ENCODE measurements at regions not wholly inside any gene's neighbourhood (a gene's known extent, or its start where the extent isn't known, plus 50 kb on each side); places are given as distances from the start of the nearest gene placed in this dataset.
A peak's percentile ranks its signal among the peaks of the same experiment; 100 is the strongest.
"Not testable (repeated sequence)": the region's sequence is repeated elsewhere in the genome, so short reads cannot be mapped to it uniquely, and the experiment has no call there.

DNA sequence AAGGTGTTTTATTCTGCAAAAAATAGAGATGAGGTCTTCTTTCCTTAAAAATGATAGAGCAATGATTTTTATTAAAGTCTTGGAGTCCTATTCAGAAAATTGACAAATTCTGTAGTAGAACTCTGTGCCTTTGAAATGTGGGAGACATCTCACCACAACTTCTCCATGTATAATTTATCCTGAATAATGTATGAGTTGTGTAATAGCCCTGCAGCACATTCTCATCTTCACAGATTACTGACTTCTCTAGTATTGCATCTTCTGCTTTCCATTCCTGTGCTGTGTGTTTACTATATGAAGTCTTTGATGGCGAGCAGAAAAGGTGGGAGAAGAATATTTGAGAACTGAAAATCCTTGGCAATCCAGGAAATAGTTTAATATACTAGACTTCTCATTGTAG lies 255.6 kb downstream of the TTC6 start:
- no peak for DNase-seq (ENCODE audit: low spot score in 2 of 2)
- Histone ChIP-seq H3K36me3 (replicated peaks) (no peaks in the 10 kb centered on the region), H3K4me1 (no peaks in the 10 kb centered on the region; the same call in 1 of the 2 replicates), H3K27me3 (ENCODE audit: low read depth) (no peaks in the 10 kb centered on the region), H3K9me3 (no peaks in the 10 kb centered on the region), H3K4me3 (no peak overlapping the region)
- in situ Hi-C loops (cut with MboI; ENCODE audit: low sequenced_read_pairs), result no loop called here

DNA sequence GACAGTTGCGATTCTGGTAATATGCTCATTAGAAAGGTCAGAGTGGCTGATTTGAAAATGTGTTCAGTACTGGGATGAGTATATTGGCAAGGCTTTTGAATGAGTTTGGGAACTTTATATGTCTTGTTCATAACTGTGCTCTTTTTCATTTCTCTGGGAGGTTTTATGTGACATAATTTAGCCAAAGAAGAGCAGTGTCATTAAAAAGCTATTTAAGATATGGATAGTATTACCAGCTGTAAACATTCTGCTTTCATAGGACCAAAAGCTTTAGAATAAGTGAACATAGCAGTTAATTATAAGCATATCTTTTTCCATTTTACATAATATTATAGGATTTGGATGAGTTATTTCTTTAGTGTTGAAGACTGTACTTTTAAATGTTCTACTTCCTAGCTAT lies 260.4 kb downstream of the TTC6 start:
- in situ Hi-C loops (cut with MboI; ENCODE audit: low sequenced_read_pairs), result no loop called here

DNA sequence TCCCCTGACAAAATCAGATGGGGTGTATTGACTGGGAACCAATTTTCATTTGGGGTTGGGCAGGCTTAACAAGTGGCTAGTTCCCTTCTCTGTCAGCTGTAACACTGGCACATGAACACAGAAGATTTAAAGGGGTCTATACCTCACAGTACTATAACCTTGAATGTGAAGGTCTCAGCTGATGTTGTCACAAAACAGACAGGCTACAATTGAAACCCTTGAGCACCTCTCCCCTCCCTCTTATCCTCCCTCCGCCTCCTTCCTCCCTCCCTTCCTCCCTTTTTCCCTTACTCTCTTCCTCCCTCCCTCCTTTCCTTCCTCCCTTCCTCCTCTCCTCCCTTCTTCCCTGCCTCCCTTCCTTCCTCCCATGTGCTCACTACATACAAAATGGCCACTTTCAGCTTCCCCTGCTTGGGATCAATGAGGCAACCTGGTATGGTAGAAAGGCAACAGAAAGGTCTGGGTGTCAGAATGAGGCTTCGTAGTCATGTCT lies 262.4 kb downstream of the TTC6 start:
- in situ Hi-C loops (cut with MboI; ENCODE audit: low sequenced_read_pairs), result no loop called here
- Histone ChIP-seq H3K4me1 (no peaks in the 10 kb centered on the region), H3K27me3 (ENCODE audit: low read depth) (no peaks in the 10 kb centered on the region), H3K36me3 (replicated peaks) (no peaks in the 10 kb centered on the region), H3K9me3 (no peaks in the 10 kb centered on the region), H3K4me3 (no peak overlapping the region)
- no peak for DNase-seq (ENCODE audit: low spot score in 2 of 2)

More for the DNA sequence above, 260.4 kb downstream of the TTC6 start:
- H3K4me3 ChIP-seq, result no peak overlapping the region
- H3K9me3 ChIP-seq, result no peaks in the 10 kb centered on the region
- H3K4me1 ChIP-seq, result no peaks in the 10 kb centered on the region
- H3K36me3 ChIP-seq (replicated peaks), result no peaks in the 10 kb centered on the region
- H3K27me3 ChIP-seq (ENCODE audit: low read depth), result no peaks in the 10 kb centered on the region
- DNase-seq (ENCODE audit: low spot score in 2 of 2), result no peak

DNA sequence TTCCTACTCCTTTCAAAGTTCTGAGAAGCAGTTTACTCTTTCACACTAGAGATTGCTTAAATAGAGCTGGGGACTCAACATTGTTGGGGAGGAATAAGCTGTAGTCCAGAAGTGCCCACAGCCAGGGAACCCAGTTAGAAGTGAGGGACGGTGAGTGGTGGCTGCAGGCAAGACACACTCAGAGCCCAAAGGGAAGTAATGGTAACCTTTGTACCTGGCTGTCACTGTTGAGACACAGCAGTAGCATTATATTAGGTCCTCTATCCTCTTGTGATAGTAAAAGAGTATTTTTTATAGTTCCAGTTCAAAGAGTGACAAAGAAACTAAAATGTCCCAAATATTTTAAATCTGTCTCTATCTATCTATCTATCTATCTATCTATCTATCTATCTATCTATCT lies 263.3 kb downstream of the TTC6 start:
- H3K36me3 ChIP-seq (replicated peaks), result no peaks in the 10 kb centered on the region
- no peaks in the 10 kb centered on the region for H3K27me3 ChIP-seq (ENCODE audit: low read depth)
- DNase-seq (ENCODE audit: low spot score in 2 of 2), result no peak
- no peaks in the 10 kb centered on the region for H3K9me3 ChIP-seq
- no peak overlapping the region for H3K4me3 ChIP-seq
- no peaks in the 10 kb centered on the region for H3K4me1 ChIP-seq
- in situ Hi-C loops (cut with MboI; ENCODE audit: low sequenced_read_pairs), result no loop called here

DNA sequence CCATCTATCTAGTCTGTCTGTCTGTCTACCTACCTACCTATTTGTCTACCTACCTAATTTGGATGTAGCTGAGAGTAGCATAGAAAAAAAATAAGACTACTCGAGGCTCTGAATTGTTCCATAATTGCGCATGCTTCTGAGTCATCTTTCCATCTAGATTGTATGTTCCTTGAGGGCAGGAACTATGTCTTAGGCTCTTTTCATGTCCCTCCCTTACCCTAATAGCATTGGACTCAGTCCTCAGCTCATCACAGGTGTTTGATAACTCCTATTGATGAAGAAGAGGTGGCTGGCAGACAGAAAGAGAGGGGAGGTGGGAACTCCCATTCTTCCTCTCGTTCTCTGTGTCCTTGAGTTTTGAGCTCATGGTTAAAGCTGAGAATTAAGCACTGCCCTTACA lies 263.7 kb downstream of the TTC6 start:
- Histone ChIP-seq H3K36me3 (replicated peaks) (no peaks in the 10 kb centered on the region), H3K4me1 (no peaks in the 10 kb centered on the region), H3K4me3 (no peak overlapping the region), H3K9me3 (no peaks in the 10 kb centered on the region), H3K27me3 (ENCODE audit: low read depth) (no peaks in the 10 kb centered on the region)
- DNase-seq (ENCODE audit: low spot score in 2 of 2), result no peak
- in situ Hi-C loops (cut with MboI; ENCODE audit: low sequenced_read_pairs), result no loop called here

DNA sequence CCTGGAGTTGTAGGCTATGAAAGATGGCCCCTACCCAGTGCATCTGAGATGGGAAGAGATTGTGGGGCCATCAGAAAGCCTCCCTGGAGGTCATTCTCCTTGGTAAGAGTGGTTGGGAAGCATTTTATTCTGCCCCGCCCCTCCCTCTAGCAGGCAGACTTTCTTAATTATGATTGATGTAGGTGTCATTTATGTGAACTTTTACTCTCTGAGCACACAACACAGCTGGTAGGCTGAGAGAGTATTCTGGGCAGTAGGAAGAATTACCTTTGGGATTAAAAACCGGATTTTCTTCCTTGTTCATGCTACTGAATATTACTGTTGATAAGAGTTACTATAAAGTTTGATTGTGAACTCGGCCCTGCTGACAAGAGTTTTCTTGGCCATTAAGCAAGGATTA lies 266.8 kb downstream of the TTC6 start:
- Histone ChIP-seq H3K4me1 (no peaks in the 10 kb centered on the region), H3K4me3 (no peak overlapping the region), H3K27me3 (ENCODE audit: low read depth) (no peaks in the 10 kb centered on the region), H3K36me3 (replicated peaks) (no peaks in the 10 kb centered on the region), H3K9me3 (no peaks in the 10 kb centered on the region)
- in situ Hi-C loops (cut with MboI; ENCODE audit: low sequenced_read_pairs), result no loop called here
- no peak for DNase-seq (ENCODE audit: low spot score in 2 of 2)

DNA sequence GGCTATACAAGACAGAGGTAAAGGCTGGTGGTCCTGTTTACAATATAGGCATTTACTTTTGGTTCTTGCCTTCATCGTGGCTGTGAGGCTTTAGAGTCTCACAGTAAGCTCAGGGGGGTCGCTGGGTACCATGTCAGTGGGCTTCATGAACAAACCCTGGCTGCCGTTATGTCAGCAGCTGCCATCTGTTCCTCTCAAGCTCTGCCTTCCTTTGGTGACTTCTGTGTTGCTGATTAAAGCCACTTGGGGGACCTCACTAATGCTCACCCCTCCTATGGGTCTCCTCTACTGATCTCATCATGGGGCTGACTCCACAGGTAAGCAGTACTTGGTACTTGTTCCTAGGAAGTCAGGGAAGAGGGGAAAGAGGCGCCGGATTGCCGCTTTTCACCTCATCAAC lies 268.7 kb downstream of the TTC6 start:
- H3K4me1 ChIP-seq, result no peaks in the 10 kb centered on the region
- no peaks in the 10 kb centered on the region for H3K36me3 ChIP-seq (replicated peaks)
- in situ Hi-C loops (cut with MboI; ENCODE audit: low sequenced_read_pairs), result no loop called here
- H3K9me3 ChIP-seq, result no peaks in the 10 kb centered on the region
- no peak overlapping the region for H3K4me3 ChIP-seq
- H3K27me3 ChIP-seq (ENCODE audit: low read depth), result no peaks in the 10 kb centered on the region
- DNase-seq (ENCODE audit: low spot score in 2 of 2), result no peak

DNA sequence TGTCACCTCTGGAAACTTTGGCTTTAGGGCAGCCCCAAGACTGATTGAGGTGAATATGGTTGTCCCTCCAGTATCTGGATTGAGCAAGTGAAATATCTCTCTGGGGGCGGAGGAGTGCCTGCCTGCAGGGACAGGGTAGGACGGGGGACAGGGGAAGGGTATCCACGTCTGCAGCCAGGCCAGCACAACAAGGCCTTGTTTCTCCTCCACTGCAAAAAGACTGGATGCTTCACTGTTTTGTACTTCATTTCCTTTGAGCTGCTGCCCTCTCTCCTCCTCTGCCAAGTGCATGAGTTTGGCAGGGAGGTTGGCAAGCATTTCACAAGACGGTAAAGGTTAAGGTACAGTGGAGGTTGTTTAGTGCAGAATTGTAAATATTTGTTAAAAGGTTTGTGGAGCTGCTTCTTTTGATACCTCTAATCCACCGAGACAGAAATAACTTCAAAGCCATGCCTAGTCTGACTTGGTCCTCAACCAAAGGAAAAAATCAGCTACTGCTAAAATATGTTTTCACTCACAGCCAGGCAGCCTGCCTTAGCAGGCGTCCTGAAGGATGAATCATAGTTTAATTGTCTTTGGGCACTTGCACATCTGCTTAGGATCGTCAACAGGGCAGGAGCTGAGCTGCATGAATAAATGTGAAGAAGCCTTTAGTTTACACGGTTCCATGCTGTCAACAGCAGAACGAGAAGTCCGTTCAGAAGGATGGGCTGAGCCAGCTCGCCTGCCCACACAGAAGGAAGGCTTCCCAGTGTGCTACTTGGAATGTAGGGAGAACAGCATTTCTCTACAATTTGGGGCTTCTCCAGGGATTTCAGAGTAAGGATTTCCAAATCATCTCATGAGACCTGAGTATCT lies 269.7 kb downstream of the TTC6 start:
- in situ Hi-C loops (cut with MboI; ENCODE audit: low sequenced_read_pairs), result loop anchor here (5.0 kb wide), 1 partner anchor 268 kb away; the partner anchor contains the start of genes FOXA1 and TTC6
- peaks cover 8% of the 10 kb centered on the region; the same call in 1 of the 2 replicates for H3K4me1 ChIP-seq
- no peak for DNase-seq (ENCODE audit: low spot score in 2 of 2)

DNA sequence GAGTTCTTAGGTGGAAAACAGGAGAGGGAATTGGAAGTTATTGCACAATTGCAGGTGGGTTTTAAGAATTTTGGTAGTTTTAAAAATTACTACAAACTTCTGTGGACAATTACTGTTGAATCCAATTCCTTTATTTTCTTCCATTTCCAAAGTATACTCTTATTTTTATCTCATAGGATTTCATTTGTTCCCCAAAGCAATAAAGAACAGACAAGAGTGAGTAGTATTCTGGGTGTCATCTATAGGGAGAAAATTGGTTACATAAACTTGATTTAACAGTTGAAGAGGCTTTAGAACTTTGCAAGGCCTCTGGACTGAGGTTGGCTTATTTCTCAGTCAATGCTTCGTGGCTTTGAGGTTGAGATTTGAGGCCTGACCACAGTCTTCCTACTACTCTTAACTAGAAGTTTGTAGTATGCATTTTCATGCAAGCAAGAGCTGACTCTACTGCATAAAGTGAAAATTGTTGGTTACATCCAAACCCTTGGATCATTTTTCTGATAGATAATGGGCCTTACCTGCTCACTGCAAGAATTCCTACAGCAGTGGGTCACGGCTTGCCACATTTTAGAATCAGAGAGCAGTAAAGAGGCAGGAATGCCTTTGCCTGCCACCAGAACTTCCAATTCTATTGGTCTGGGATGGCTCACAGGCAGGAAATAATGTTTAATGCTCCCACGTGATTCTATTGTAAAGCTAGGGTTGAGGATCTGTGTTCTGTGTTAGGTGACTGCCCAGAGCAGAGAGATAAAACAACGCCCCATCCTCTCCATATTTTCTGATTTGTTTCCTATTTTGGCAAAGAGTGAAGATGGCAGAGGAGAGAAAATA lies 270.5 kb downstream of the TTC6 start:
- Histone ChIP-seq H3K36me3 (replicated peaks) (no peaks in the 10 kb centered on the region), H3K27me3 (ENCODE audit: low read depth) (no peaks in the 10 kb centered on the region), H3K4me3 (no peak overlapping the region), H3K9me3 (no peaks in the 10 kb centered on the region), H3K4me1 (peaks cover 11% of the 10 kb centered on the region; the same call in 1 of the 2 replicates)
- in situ Hi-C loops (cut with MboI; ENCODE audit: low sequenced_read_pairs), result loop anchor here (5.0 kb wide), 1 partner anchor 269 kb away; the partner anchor contains the start of genes FOXA1 and TTC6
- no peak for DNase-seq (ENCODE audit: low spot score in 2 of 2)

More for the DNA sequence above, 269.7 kb downstream of the TTC6 start:
- Histone ChIP-seq H3K9me3 (no peaks in the 10 kb centered on the region), H3K4me3 (no peak overlapping the region), H3K27me3 (ENCODE audit: low read depth) (no peaks in the 10 kb centered on the region), H3K36me3 (replicated peaks) (no peaks in the 10 kb centered on the region)

DNA sequence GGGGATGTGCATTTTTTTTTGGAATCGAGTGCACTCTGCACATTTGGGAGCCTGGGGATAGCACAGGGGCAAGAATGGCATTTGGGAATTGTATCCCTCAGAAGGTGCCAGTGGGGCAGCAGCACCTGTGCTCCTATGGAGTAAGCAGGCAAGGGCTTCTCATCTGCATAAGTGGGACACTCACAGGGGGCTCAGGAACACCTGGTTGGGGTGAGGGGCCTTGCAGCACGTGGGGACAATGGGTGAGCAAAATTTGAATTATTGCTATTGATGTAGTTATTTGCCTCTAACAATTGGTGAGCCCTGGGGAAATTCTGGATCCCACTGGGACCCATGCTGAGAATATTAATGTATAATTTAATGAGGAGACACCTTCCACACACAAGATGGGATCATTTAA lies 274.2 kb downstream of the TTC6 start:
- peaks cover 11% of the 10 kb centered on the region; the same call in 1 of the 2 replicates for H3K4me1 ChIP-seq

DNA sequence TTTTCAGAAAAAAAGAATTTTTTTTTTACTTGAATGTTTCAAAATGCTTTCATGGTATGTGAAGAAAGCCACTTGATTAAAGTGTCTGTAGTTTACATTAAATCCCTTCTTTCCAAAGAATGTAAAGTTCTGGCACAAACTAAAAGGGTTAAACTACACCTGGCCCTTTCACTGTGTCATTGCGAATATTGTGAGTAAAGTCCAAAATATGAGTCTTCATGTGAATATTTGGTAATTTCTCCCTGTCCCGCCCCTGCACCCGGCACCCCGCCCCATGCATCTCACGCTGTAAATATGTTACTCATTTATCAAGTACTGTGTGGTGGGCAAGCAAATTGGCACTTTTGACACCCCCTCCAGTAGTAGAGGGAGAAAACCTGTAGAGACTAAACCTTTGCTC lies 274.7 kb downstream of the TTC6 start:
- in situ Hi-C loops (cut with MboI; ENCODE audit: low sequenced_read_pairs), result loop anchor here (5.0 to 10.0 kb wide), 2 partner anchors 158 to 635 kb away; no protein-coding TSS in a partner anchor

More for the DNA sequence above, 274.2 kb downstream of the TTC6 start:
- H3K36me3 ChIP-seq (replicated peaks), result no peaks in the 10 kb centered on the region
- no peaks in the 10 kb centered on the region for H3K9me3 ChIP-seq
- in situ Hi-C loops (cut with MboI; ENCODE audit: low sequenced_read_pairs), result loop anchor here (5.0 to 10.0 kb wide), 3 partner anchors 157 to 635 kb away; partner anchors contain the start of genes FOXA1 and TTC6
- no peak overlapping the region for H3K4me3 ChIP-seq
- peak in 1 of 2 experiments; percentile 55 for DNase-seq (ENCODE audit: low spot score in 2 of 2)
- no peaks in the 10 kb centered on the region for H3K27me3 ChIP-seq (ENCODE audit: low read depth)

DNA sequence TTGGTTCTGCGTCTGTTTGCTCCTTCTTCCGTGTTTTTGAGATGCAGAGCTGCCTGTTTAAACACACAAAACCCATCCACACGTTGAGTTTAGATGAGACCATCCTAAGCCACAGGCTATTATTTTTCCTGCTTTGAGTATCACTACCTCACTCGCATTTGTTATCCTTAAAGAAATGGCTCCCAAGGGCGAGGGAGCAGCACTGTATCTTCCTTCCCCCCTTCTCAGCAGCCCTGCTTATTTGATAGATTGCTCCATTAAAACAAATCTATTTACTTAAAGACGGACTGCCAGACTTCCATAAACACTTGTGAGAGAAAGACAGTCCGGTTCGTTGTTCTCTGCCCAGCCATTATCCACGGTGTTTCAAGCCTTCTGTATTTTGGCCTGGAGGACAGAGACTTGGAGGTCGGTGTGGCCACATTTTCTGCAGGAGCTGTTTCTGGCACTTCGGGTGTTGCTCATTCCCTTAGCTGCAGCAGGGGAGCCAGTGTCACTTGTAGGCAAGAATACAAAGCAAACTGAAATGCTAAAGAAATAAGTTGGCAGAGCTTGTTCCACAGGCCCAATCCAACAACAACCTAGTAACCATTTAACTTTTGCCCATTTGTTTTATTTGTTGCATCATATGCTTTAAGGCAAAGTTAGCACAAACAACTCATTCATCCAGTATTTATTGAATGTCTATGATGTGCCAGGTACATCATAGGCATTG lies 275.4 kb downstream of the TTC6 start:
- in situ Hi-C loops (cut with MboI; ENCODE audit: low sequenced_read_pairs), result loop anchor here (5.0 to 10.0 kb wide), 2 partner anchors 158 to 636 kb away; no protein-coding TSS in a partner anchor

More for the DNA sequence above, 274.7 kb downstream of the TTC6 start:
- Histone ChIP-seq H3K4me3 (no peak overlapping the region), H3K36me3 (replicated peaks) (no peaks in the 10 kb centered on the region), H3K4me1 (peaks cover 11% of the 10 kb centered on the region; the same call in 1 of the 2 replicates), H3K9me3 (no peaks in the 10 kb centered on the region), H3K27me3 (ENCODE audit: low read depth) (no peaks in the 10 kb centered on the region)
- no peak for DNase-seq (ENCODE audit: low spot score in 2 of 2)

DNA sequence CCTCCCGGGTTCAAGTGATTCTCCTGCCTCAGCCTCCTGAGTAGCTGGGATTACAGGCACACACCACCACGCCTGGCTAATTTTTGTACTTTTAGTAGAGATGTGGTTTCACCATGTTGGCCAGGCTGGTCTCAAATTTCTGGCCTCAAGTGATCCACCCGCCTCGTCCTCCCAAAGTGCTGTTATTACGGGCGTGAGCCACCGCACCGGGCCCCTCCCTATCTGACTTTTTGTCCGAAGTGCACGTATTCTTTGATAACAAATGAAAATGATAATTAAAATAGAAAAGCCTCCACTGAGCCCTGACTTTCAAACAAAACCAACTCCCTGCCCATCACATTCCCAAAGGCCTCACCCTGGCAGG lies 278.6 kb downstream of the TTC6 start:
- H3K4me3 ChIP-seq; H3K36me3 ChIP-seq (replicated peaks); H3K9me3 ChIP-seq; H3K27me3 ChIP-seq (ENCODE audit: low read depth); DNase-seq (ENCODE audit: low spot score in 2 of 2): not testable (repeated sequence)
- in situ Hi-C loops (cut with MboI; ENCODE audit: low sequenced_read_pairs), result loop anchor here (5.0 to 10.0 kb wide), 2 partner anchors 162 to 639 kb away; no protein-coding TSS in a partner anchor
- peaks cover 11% of the 10 kb centered on the region; the same call in 1 of the 2 replicates for H3K4me1 ChIP-seq

More for the DNA sequence above, 275.4 kb downstream of the TTC6 start:
- Histone ChIP-seq H3K36me3 (replicated peaks) (no peaks in the 10 kb centered on the region), H3K9me3 (no peaks in the 10 kb centered on the region), H3K27me3 (ENCODE audit: low read depth) (no peaks in the 10 kb centered on the region), H3K4me3 (no peak overlapping the region), H3K4me1 (peaks cover 11% of the 10 kb centered on the region; the same call in 1 of the 2 replicates)
- DNase-seq (ENCODE audit: low spot score in 2 of 2), result no peak
